GM23248 (cell line): ENCODE measurements at regions not wholly inside any gene's neighbourhood (a gene's known extent, or its start where the extent isn't known, plus 50 kb on each side); places are given as distances from the start of the nearest gene placed in this dataset.

Experiments used
- EZH2 ChIP-seq: fragments of 200-600 bp; sonication (generic); IDR thresholded peaks from 2 replicates; pipeline ENCODE4 v1.6.1; 2018; ENCODE audit warnings: antibody characterized with exemption, mild to moderate bottlenecking; ENCODE audit not compliant: insufficient read depth, poor library complexity, severe bottlenecking
- EZH2phosphoT487 ChIP-seq: fragments of 200-600 bp; sonication (generic); IDR thresholded peaks from 2 replicates; pipeline ENCODE4 v1.6.1; 2018; ENCODE audit warnings: antibody characterized with exemption, moderate library complexity, mild to moderate bottlenecking, low read depth; ENCODE audit not compliant: insufficient read depth

- TF ChIP-seq EZH2phosphoT487 (no peak), EZH2 (no peak)
Observed at GRCh38 chr1:2885001-2885400, 83.5 kb upstream of the TTC34 start.
